SK-N-SH treated with all-trans-retinoic acid at 6 μM for 48 hours (cell line): ENCODE measurements at regions not wholly inside any gene's neighbourhood (a gene's known extent, or its start where the extent isn't known, plus 50 kb on each side); places are given as distances from the start of the nearest gene placed in this dataset.

Experiments used
- ATAC-seq: fragments of 200-7000 bp; cut with Tn5 transposase; 3 replicates; pipeline ENCODE4 v1.9.1; 2020; ENCODE audit warnings: mild to moderate bottlenecking, moderate library complexity
- ARNTL ChIP-seq: fragments of 450-650 bp; formaldehyde crosslinking; IDR thresholded peaks from 2 replicates; pipeline ENCODE4 v1.5.0; 2020; ENCODE audit warnings: low read depth, mild to moderate bottlenecking, moderate library complexity, borderline replicate concordance
- CREB5 ChIP-seq: fragments of 250-450 bp; sonication (Bioruptor Pico); IDR thresholded peaks from 2 replicates; pipeline ENCODE4 v1.5.1; 2020; ENCODE audit warnings: low read depth, mild to moderate bottlenecking, moderate library complexity
- CSDC2 ChIP-seq: fragments of 250-450 bp; sonication (Bioruptor Pico); IDR thresholded peaks from 2 replicates; pipeline ENCODE4 v1.5.0; 2020; ENCODE audit warnings: mild to moderate bottlenecking, moderate library complexity
- CSRNP3 ChIP-seq: fragments of 250-450 bp; sonication (Bioruptor Pico); IDR thresholded peaks from 2 replicates; pipeline ENCODE4 v1.5.1; 2021; ENCODE audit warnings: mild to moderate bottlenecking, moderate library complexity
- ESRRG ChIP-seq: fragments of 250-450 bp; sonication (Bioruptor Pico); IDR thresholded peaks from 2 replicates; pipeline ENCODE4 v1.6.1; 2021; ENCODE audit warnings: mild to moderate bottlenecking
- GLIS3 ChIP-seq: fragments of 250-450 bp; sonication (Bioruptor Pico); IDR thresholded peaks from 2 replicates; pipeline ENCODE4 v1.5.0; 2020; ENCODE audit warnings: mild to moderate bottlenecking, moderate library complexity
- ISL1 ChIP-seq: fragments of 250-450 bp; sonication (Bioruptor Pico); IDR thresholded peaks from 2 replicates; pipeline ENCODE4 v2.1.2; 2022; ENCODE audit warnings: mild to moderate bottlenecking, moderate library complexity
- OSR1 ChIP-seq: fragments of 250-450 bp; sonication (Bioruptor Pico); IDR thresholded peaks from 2 replicates; pipeline ENCODE4 v1.8.0; 2022; ENCODE audit warnings: moderate library complexity, mild to moderate bottlenecking, inconsistent platforms
- PATZ1 ChIP-seq: fragments of 250-450 bp; sonication (Bioruptor Pico); IDR thresholded peaks from 2 replicates; pipeline ENCODE4 v1.8.0; 2020; ENCODE audit warnings: mild to moderate bottlenecking, moderate library complexity, borderline replicate concordance
- POU6F1 ChIP-seq: fragments of 250-450 bp; sonication (Bioruptor Pico); IDR thresholded peaks from 2 replicates; pipeline ENCODE4 v1.8.0; 2021; ENCODE audit warnings: low read depth, mild to moderate bottlenecking, moderate library complexity, borderline replicate concordance
- PPARA ChIP-seq: fragments of 250-450 bp; sonication (Bioruptor Pico); IDR thresholded peaks from 2 replicates; pipeline ENCODE4 v1.5.0; 2020; ENCODE audit warnings: mild to moderate bottlenecking, borderline replicate concordance
- RARB ChIP-seq: fragments of 250-450 bp; sonication (Bioruptor Pico); IDR thresholded peaks from 2 replicates; pipeline ENCODE4 v1.8.0; 2021; ENCODE audit warnings: mild to moderate bottlenecking, moderate library complexity
- SNAI2 ChIP-seq: fragments of 250-450 bp; sonication (Bioruptor Pico); IDR thresholded peaks from 2 replicates; pipeline ENCODE4 v1.5.0; 2020; ENCODE audit warnings: mild to moderate bottlenecking, moderate library complexity
- TCF4 ChIP-seq: fragments of 250-450 bp; sonication (Bioruptor Pico); IDR thresholded peaks from 2 replicates; pipeline ENCODE4 v1.8.0; 2021; ENCODE audit warnings: mild to moderate bottlenecking, moderate library complexity, borderline replicate concordance
- TOX ChIP-seq: fragments of 250-450 bp; sonication (Bioruptor Pico); IDR thresholded peaks from 2 replicates; pipeline ENCODE4 v1.8.0; 2021; ENCODE audit warnings: mild to moderate bottlenecking, moderate library complexity, borderline replicate concordance
- ZC3H10 ChIP-seq: fragments of 250-450 bp; sonication (Bioruptor Pico); IDR thresholded peaks from 2 replicates; pipeline ENCODE4 v1.5.1; 2021; ENCODE audit warnings: mild to moderate bottlenecking, moderate library complexity
- ZFP3 ChIP-seq: fragments of 250-450 bp; sonication (Bioruptor Pico); IDR thresholded peaks from 2 replicates; pipeline ENCODE4 v1.5.0; 2020; ENCODE audit warnings: mild to moderate bottlenecking, moderate library complexity
- ZFP30 ChIP-seq: fragments of 450-650 bp; formaldehyde crosslinking; IDR thresholded peaks from 2 replicates; pipeline ENCODE4 v1.5.0; 2022; ENCODE audit warnings: mild to moderate bottlenecking, moderate library complexity
- ZNF565 ChIP-seq: fragments of 450-650 bp; formaldehyde crosslinking; conservative IDR thresholded peaks from 2 replicates; pipeline ENCODE4 v1.5.0; 2020; ENCODE audit warnings: low read depth, mild to moderate bottlenecking, moderate library complexity
- ZNF70 ChIP-seq: fragments of 450-650 bp; formaldehyde crosslinking; IDR thresholded peaks from 2 replicates; pipeline ENCODE4 v1.5.0; 2020; ENCODE audit warnings: mild to moderate bottlenecking, moderate library complexity
- ZNF8 ChIP-seq: fragments of 450-650 bp; formaldehyde crosslinking; IDR thresholded peaks from 2 replicates; pipeline ENCODE4 v1.5.0; 2020; ENCODE audit warnings: mild to moderate bottlenecking, moderate library complexity

- TF ChIP-seq ISL1 (no peak), GLIS3 (CRISPR knock-in tag) (no peak), CREB5 (CRISPR knock-in tag) (no peak), ZFP30 (CRISPR knock-in tag) (no peak), CSDC2 (CRISPR knock-in tag) (no peak), RARB (CRISPR knock-in tag) (no peak), PPARA (CRISPR knock-in tag) (no peak), TCF4 (no peak), ZNF565 (CRISPR knock-in tag) (no peak), ESRRG (CRISPR knock-in tag) (no peak), OSR1 (CRISPR knock-in tag) (no peak), SNAI2 (no peak), ZNF8 (CRISPR knock-in tag) (no peak), CSRNP3 (CRISPR knock-in tag) (no peak), ZC3H10 (CRISPR knock-in tag) (no peak), ZFP3 (CRISPR knock-in tag) (no peak), PATZ1 (CRISPR knock-in tag) (no peak), POU6F1 (CRISPR knock-in tag) (no peak), ZNF70 (CRISPR knock-in tag) (no peak), ARNTL (CRISPR knock-in tag) (no peak)
- ATAC-seq, result no peak
These were observed 169.1 kb downstream of the MYLK4 start for GRCh38 chr6:2581611-2582010.

GRCh38 chr6:2581011-2581410 lies 169.7 kb downstream of the MYLK4 start:
- ATAC-seq, result no peak
- no peak for TF ChIP-seq CSDC2 (CRISPR knock-in tag)
- no peak for TF ChIP-seq TCF4
- no peak for TF ChIP-seq CSRNP3 (CRISPR knock-in tag)
- TF ChIP-seq ZNF8 (CRISPR knock-in tag), result no peak
- no peak for TF ChIP-seq POU6F1 (CRISPR knock-in tag)
- TF ChIP-seq ESRRG (CRISPR knock-in tag), result no peak
- no peak for TF ChIP-seq TOX (CRISPR knock-in tag)
- no peak for TF ChIP-seq ARNTL (CRISPR knock-in tag)
- TF ChIP-seq ZNF70 (CRISPR knock-in tag), result no peak
- no peak for TF ChIP-seq ZFP30 (CRISPR knock-in tag)
- TF ChIP-seq ZNF565 (CRISPR knock-in tag), result no peak
- no peak for TF ChIP-seq RARB (CRISPR knock-in tag)
- TF ChIP-seq PATZ1 (CRISPR knock-in tag), result no peak
- TF ChIP-seq ZC3H10 (CRISPR knock-in tag), result no peak
